Testis (tissue), 2 donors: ENCODE measurements at regions not wholly inside any gene's neighbourhood (a gene's known extent, or its start where the extent isn't known, plus 50 kb on each side); places are given as distances from the start of the nearest gene placed in this dataset.

Experiments
- CTCF ChIP-seq, 3 experiments: fragments of 450-650 bp in 2 of 3; fragments of 200-600 bp in 1 of 3; sonication (generic) in 1 of 3; IDR thresholded peaks; one replicate each; pipeline ENCODE4 v1.5.1; 2016 to 2019; ENCODE audit warnings: antibody characterized with exemption in 3 of 3, mild to moderate bottlenecking in 2 of 3, moderate library complexity in 1 of 3
- POLR2A ChIP-seq: fragments of 450-650 bp; IDR thresholded peaks from one replicate; pipeline ENCODE4 v1.6.1; 2017; ENCODE audit warnings: antibody characterized with exemption, mild to moderate bottlenecking, moderate library complexity

DNA sequence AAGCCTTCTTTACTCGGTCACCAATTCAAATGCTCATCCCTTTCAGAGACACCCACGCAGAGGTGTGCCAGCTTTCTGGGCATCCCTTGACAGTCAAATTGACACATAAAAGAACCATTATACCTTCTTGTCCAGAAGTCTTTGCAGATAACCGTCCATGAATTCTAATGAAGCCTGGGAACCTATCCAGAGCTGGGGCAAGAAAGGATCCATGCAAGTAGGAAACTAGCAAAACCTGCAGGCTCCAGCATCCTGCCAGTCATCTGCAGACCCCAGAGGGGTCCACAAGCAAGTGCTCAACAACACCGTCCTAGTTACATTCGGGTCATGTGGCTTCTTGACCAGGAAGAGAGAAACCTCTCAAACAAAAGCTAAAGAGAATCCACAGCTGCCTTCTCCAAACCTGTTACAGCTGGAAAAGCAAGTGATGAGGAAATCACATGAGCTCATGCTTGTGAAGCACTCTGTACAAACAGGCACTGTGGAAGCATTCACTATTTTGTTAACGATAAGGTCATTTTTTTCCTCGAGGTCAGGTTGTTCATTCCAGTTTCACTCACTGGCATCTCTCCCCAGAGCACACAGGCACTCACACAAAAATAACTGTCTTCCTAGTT lies 80.2 kb upstream of the DMRT1 start:
- TF ChIP-seq POLR2A, result no peak
- TF ChIP-seq CTCF (IDR thresholded peaks at IDR 0.05), result no peak
